ENCODE measurements at regions not wholly inside any gene's neighbourhood (a gene's known extent, or its start where the extent isn't known, plus 50 kb on each side); places are given as distances from the start of the nearest gene placed in this dataset.

DNA sequence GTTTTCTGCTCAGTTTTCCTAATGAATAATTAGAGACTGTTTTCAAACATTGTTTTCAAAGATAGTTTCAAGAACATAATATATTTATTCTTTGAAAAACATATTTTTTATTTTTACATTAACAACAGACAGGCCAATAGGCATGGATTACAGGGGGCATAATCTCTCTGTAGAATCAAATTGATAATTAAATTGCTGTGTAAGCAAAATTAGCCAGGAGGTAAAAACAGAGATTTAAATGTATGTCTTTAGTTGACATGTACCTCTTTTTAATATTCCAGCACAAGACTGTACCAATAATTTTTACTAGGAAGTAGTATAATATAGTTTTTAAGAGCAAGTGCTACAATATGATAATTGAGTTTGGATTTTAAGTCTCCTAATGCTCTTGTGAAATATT is 1444.5 kb downstream of the BRINP3 start:
- in situ Hi-C loops (cut with HindIII; ENCODE audit: low sequenced_read_pairs) = no loop called here
- DNase-seq (ENCODE audit: low read depth) = no peak
- H3K4me3 ChIP-seq (ENCODE audit: low read depth, low read length) = no peak overlapping the region
- TF ChIP-seq, protein P1, sequence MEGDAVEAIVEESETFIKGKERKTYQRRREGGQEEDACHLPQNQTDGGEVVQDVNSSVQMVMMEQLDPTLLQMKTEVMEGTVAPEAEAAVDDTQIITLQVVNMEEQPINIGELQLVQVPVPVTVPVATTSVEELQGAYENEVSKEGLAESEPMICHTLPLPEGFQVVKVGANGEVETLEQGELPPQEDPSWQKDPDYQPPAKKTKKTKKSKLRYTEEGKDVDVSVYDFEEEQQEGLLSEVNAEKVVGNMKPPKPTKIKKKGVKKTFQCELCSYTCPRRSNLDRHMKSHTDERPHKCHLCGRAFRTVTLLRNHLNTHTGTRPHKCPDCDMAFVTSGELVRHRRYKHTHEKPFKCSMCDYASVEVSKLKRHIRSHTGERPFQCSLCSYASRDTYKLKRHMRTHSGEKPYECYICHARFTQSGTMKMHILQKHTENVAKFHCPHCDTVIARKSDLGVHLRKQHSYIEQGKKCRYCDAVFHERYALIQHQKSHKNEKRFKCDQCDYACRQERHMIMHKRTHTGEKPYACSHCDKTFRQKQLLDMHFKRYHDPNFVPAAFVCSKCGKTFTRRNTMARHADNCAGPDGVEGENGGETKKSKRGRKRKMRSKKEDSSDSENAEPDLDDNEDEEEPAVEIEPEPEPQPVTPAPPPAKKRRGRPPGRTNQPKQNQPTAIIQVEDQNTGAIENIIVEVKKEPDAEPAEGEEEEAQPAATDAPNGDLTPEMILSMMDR (IDR thresholded peaks at IDR 0.05; ENCODE audit: low read depth, low read length, missing control alignments) = no peak

DNA sequence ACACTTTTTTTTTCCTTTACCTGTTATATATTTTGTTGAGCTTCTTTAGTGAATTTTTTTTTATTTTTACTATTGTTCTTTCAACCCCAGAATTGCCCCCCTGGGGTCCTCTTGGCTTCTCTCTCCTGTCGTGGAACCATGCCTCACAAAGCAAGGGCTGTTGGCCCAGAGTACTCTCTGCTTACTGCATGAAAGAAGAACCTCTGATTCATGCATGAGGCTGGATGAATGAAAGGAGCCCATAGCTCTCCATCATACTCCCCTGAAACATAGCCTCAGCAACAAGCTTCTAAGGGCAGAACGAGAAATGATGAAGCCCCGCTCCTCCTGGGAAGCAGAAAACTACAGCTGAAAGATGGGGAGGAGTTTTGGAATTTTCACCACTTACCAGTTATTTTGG is 1441.0 kb downstream of the BRINP3 start:
- in situ Hi-C loops (cut with HindIII; ENCODE audit: low sequenced_read_pairs) = no loop called here
- DNase-seq (ENCODE audit: low read depth) = no peak
- TF ChIP-seq, protein P1 (IDR thresholded peaks at IDR 0.05; ENCODE audit: low read depth, low read length, missing control alignments) = no peak

DNA sequence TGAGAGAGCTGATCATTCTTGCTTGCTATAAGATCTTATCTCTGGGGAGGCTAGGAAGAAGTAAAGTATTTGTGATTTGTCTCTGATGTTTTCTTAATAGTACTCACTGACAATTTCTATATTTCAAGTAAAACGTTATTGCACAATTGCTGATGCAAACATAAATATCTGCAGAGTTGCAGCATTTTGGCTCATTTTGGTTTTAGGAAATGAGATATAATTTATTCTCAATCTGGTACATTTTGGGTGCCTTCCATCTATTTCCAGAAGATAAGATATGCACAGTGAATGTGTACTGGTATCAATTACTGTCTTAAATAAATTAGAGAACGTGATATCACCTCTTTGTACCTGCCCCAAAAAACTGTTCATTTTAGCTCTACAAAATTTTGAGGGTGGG is 1431.5 kb downstream of the BRINP3 start:
- no peak overlapping the region for H3K4me3 ChIP-seq (ENCODE audit: low read depth, low read length)
- in situ Hi-C loops (cut with HindIII; ENCODE audit: low sequenced_read_pairs) = no loop called here
- TF ChIP-seq, protein P1 (IDR thresholded peaks at IDR 0.05; ENCODE audit: low read depth, low read length, missing control alignments) = no peak
- no peak for DNase-seq (ENCODE audit: low read depth)

More for the DNA sequence above, 1441.0 kb downstream of the BRINP3 start:
- no peak overlapping the region for H3K4me3 ChIP-seq (ENCODE audit: low read depth, low read length)

DNA sequence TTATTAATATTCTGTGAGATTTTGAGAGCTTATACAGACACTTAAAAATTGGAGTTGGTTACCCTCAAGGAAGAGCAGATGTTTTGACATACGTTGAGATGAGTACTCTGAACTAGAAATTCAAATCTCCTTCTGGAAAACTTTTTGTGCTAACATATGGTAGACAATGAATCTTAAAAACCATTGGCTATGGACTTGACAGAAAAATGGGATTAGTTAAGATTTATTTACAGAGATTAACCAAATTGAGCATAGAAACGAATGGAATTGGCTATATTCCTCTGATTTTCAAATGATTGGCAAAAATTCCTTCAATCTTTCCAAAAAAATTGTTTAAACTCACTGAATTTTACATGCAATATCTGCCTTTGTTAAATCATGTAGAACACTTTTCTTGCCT is 1392.9 kb downstream of the BRINP3 start:
- TF ChIP-seq, protein P1 (IDR thresholded peaks at IDR 0.05; ENCODE audit: low read depth, low read length, missing control alignments) = no peak
- DNase-seq (ENCODE audit: low read depth) = no peak
- no peak overlapping the region for H3K4me3 ChIP-seq (ENCODE audit: low read depth, low read length)
- in situ Hi-C loops (cut with HindIII; ENCODE audit: low sequenced_read_pairs) = no loop called here

DNA sequence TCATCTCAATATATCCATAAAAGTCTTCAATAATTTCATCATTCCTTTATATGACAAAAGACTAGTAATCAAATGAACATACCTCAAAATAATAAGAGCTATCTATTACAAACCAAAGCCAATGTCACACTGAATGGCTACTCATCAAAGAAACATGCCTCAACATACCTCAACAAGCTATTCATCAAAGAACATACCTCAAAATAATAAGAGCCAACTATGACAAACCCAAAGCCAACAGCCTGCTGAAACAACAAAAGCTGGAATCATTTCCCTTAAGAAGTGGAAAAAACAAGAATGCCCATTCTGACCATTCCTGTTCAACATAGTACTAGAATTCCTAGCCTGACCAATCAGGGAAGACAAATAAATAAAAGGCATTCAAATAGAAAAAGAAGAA is 1373.7 kb downstream of the BRINP3 start:
- TF ChIP-seq, protein P1 (IDR thresholded peaks at IDR 0.05; ENCODE audit: low read depth, low read length, missing control alignments) = no peak
- peak; percentile 2 for DNase-seq (ENCODE audit: low read depth)
- no peak overlapping the region for H3K4me3 ChIP-seq (ENCODE audit: low read depth, low read length)
- in situ Hi-C loops (cut with HindIII; ENCODE audit: low sequenced_read_pairs) = no loop called here

DNA sequence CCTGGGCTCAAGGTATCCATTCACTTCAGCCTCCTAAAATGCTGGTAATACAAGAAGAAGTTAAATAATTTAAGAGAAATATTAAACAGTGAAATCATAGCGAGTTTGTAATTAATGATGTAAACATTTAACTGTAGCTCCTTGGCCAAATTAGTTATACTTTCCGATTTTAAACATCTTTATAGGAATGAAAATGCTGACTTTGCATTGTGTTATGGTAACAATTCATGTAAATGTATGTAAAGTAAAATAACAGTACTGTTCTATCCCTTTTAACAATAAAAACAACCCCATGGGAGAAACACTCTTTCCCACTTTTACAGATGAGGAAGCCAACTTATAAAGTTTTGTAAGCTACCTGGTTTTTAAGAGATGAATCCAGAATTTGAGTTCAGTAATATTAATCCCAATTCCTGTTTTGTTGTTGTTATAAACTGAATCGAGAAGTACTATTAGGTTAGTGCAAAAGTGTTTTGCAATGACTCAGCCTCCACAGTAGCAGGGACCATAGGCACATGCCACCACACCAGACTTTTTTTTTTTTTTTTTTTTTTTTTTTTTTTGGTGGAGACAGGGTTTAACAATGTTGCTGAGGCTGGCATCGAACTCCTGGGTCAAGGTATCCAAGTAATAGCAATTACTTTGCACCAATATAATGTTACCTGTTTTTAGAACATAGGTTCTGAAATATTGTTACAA is 1360.4 kb downstream of the BRINP3 start:
- in situ Hi-C loops (cut with HindIII; ENCODE audit: low sequenced_read_pairs) = no loop called here
- TF ChIP-seq, protein P1 (IDR thresholded peaks at IDR 0.05; ENCODE audit: low read depth, low read length, missing control alignments) = no peak
- DNase-seq (ENCODE audit: low read depth) = no peak
- H3K4me3 ChIP-seq (ENCODE audit: low read depth, low read length) = no peak overlapping the region
